HG03039 (cell line): ENCODE measurements at regions not wholly inside any gene's neighbourhood (a gene's known extent, or its start where the extent isn't known, plus 50 kb on each side); places are given as distances from the start of the nearest gene placed in this dataset.

ENCODE experiments used
- ATAC-seq: cut with Tn5 transposase; IDR thresholded peaks from one replicate; pipeline ENCODE4 v1.9.1; 2021; ENCODE audit warnings: mild to moderate bottlenecking, moderate library complexity; ENCODE audit not compliant: unreplicated experiment

DNA sequence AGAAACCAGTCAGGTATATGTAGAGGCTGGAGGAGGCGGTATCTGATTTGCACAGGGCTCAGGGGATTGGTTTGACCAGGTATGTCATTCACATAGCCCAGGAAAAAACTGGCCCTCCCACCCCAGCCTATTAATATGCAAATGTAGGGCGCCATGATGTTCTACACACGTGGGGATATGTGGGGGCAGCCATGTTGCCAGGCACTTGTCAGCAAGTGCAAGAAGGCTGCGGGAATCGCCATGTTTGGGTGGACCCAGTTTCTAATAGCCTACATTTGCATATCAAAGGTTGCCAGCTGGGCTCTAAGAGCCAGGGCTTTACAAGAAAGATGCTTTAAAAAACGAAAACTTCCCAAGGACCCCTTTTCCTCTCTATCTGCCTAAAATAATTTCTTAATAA lies 335.1 kb downstream of the SMARCA1 start:
- no peak for ATAC-seq

DNA sequence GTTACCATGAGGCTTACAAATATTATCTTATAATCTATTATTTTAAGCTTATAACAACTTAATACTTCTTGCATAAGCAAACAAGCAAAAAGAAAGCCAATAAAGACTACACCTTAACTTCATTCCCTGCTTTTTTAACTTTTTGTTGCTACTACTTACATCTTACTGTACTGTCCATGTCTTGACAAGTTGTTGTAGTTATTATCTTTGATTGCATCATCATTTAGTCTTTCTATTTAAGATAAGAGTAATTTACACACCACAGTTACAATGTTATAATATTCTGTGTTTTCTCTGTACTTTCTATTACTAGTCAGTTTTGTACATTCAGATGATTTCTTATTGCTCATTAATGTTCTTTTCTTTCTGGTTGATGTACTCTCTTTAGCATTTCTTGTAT lies 346.6 kb downstream of the SMARCA1 start:
- no peak for ATAC-seq

DNA sequence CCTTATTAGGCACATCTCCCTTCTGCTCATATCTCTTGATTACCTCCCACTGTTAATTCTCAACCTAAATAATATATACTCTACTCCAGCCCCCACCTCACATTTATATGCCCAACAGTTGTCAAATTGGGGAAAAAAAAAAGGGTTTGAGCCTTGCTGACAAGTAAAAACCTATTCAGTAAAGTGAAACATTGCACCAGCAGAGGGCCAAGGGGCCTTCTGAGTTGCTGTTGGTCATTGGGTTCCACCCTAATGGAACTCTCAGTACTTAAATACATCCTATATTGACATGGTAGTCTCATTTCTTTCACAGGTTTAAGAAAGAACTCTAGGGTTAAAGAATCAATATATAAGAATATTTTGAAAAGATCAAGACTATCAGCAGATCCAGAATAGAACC lies 362.2 kb downstream of the SMARCA1 start:
- no peak for ATAC-seq

DNA sequence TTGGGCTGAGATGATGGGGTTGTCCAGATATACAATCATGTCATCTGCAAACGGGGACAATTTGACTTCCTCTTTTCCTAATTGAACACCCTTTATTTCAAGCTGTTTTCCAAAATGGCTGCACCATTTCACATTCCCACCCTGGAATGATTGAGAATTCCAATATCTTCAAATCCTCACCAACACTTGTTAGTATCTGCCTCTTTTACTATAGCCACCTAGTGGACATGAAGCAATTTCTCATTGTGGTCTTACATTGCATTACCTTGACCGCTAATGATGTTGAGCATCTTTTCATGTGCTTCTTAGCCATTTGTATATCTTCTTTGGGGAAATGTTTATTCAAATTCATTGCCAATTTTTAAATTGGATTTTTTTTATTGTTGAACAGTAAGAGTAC lies 364.8 kb downstream of the SMARCA1 start:
- no peak for ATAC-seq

DNA sequence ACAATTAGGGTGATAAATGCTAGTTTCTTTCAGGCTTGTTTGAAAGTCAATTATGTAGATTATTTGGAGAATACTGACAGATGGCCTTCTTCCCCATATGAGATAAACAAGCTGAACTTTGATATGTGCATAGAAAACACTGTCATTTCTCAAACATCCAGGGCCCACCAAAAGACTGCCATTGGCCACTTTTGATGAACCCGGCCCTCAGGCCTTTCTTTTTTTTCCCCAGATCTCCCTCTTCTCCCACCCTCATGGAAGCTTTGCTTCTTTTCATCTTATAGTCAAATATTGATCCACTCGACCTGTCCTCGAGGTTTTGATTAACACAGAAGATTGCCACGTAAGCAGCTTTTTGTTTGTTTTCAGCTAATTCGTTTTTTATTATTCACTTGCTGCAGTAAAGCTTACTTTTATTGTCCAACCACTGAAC lies 377.4 kb downstream of the SMARCA1 start:
- ATAC-seq: no peak

DNA sequence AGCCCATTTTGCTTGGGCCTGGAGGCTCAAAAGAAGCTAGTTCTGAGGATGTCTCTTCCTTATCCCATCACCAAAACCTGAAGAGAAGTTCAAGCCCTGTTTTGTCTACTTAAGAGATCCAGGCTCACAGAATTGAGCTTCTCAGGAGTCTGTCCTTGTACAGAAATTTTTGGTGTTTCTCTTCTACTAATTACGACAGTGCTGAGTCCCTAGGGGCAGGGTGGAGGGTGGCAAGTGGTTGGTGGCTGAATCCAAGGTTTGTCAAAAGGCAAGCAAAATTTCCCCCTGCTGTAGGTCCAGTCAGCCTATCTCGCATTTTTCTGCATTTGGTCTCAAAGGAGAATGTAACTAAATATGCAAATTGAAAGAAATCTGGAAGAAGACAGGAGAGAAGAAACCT lies 377.9 kb downstream of the SMARCA1 start:
- ATAC-seq: no peak

DNA sequence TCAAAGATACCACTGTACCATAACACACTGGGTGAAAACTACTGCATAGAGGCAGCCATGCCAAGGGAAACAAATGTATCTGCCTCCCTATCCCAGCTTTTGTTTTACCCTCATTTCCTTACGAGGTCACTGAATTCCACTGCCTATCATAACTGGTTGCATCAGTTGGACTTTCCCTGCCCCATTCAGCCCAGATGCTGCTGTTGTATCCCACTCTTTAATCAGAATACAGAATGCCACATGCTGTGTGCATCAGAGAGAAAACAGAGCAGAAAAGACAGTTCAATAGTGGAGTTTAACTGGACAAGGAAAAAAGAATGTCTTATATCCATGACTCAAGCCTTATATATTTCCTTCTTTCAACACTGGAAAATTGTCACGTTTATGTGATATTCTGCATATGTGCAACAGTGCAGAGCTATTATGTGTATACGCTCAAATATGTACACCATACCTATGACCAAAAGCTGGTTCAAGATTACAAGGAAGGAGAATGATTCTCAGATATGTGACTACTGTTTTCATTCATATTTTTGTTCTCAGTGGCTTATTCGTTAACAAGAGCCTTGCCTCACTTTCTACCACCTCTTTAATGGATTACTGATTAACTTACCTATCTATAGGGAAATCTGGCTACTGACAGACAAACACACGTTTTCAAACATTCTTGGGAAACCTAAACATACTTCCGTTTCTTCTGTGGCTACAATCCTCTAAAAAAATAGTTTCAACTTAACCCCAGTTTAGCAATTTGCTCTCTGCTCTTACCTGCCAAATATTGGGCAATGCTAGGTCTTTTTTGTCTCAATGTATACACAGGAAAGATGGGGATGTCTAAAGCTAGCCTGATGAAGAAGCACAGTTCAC lies 378.9 kb downstream of the SMARCA1 start:
- no peak for ATAC-seq

DNA sequence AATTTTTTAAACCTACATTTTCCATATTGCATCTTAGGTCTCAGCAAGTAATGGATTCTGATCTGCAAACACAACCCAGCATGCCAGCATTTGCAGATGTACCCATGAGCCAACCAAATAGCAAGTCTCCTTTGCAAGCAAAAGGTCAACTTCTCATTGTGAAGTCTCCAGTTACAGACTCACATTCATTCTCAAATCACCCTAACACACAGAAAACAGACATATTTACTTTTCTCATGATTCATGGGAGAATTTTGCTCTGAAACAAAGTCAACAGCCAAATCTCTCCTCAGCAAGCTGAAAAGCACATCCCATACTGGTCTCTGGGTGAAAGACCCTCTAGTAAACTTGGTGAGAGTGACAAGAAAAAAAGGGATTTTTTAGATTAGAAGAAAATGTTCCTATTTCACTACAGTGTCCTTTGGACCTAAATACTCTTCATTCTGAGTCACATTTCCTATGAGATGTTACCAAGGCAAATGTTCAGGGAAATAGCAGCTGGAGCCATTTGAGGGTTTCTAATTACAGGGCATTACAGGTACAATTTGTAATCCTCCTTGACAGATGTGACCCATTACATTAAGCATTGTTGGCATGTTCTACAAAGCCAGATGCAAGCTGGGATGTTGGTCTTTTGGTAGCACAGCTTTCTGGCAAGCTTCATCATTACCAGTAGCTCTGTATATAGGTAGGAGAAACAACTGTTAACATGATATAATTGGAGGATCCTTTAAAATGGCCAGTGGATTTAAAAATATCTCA lies 383.3 kb downstream of the SMARCA1 start:
- ATAC-seq: no peak

DNA sequence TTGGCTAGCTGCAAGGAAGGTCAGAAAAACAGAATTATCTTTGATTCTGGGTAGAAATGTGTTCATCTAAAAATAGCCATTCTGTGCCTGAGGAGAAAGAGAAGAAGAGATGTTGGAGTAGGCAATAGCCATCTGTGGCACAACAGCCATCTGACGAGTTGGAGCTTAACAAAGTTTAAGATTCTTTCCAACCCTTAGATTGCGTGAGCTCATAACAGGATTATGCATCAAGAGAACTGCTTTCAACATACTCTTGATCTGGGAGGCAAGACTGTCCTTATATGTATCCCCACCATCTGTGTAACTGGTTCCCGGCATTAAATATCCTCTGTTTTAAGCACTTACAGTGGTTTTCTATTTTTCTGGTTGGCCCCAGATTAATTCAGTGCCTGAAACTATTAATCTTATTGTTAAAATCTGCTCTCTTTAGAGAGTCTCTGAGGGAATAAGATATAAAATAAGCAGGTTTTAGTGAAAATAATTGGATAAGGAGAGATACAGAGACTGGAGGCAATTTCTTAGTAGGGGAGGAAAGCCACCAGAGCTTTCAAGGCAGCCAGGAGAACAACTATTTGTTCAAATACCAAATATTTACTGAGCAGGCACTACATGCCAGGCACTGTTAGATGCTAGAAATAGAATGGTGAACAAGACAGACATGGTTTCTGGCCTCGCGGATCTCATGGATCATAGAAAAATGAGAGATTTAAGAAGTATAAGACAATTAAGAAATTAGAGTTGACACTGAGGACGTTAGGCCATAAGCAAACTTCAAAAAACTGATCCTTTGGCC lies 398.0 kb downstream of the SMARCA1 start:
- no peak for ATAC-seq

DNA sequence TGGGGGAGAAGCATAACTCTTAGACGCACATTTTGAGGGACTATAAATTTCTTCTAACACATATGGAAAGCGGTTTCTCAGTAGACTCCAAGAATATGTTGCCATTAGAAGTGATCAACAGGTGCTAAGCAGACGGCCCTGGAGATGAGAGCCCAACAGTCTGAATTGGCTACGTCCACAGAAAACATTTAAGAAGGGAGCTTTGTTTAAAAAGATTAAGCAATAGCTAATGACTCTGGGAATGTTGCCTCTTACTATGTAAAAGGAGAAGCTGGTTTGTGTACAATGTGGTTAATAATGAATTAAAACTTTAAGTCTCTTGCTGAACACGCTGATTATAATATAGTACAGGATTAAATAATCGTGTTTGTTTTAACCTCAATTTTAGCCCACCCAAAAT lies 399.5 kb downstream of the SMARCA1 start:
- ATAC-seq: no peak

DNA sequence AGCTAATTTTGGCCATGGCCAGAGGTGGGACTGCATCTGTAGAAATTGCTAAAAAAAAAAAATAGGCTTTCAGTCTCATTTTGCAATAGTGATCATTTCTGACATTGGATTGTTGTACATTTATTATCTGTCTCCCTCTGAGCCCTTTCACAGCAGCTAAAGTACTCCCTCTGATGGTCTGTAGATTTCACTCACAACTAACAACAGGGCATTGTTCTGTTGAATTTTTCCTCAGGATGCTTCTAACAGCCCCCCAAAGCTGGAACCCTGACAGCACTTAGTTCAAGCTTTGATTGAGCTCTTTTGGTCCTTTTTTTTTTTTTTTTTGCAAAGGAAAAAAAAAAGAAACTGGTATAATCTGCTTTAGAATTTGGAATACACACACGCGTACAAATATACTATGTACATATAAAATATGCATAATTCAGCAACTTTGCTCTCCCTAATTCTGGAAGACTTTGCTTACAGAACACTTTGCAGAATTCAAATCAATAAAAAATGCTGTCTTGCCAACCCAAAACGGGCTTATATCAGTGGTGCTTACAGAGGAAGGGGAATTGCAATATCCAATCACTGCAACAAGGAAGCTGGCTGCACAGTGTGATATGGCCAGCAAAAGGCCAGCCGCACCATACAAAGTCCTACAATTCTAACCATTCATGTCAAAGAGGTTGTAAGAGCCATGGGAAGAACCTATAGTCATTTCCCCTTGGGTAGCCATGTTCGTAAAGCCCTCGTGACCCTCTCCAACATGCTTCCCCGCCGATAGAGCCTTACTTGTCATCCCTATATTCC lies 406.4 kb downstream of the SMARCA1 start:
- no peak for ATAC-seq

DNA sequence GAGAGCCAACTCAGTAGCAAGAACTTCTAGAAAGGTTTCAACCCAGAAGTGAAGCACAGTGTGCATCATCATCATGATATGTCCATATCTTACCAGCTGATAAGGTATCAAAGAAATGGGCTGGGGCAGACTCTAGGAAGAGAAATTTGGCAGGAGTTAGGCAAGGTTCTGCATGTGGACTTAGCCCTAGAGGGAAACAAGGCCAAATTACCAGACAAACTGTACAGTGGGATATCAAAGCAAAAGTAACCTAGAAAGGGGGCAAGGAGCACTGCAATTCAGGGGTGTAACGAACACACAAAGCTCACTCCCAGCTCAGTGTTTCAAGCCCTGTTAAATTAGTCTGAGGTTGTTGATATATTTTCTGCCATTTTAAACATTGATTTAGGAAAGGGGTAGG lies 407.4 kb downstream of the SMARCA1 start:
- no peak for ATAC-seq

DNA sequence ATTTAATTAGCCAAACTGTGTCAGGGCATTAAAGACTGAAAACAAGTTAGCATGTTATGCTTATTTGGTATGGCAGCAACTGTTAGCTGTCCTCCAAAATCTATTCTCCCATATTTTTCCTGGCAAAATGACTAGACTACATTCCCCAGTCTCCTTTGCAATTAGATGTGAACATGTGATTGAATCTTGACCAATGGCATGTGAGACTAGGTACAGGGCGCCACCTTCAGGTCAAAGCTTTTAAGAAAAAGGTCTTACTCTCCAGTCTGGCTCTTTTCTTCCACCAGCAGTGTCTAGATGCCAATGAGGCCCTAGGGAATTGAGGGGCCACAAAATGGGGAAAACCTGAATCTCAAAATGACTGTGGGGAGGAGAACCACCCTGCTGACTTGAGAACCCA lies 408.2 kb downstream of the SMARCA1 start:
- peak; percentile 67 for ATAC-seq

DNA sequence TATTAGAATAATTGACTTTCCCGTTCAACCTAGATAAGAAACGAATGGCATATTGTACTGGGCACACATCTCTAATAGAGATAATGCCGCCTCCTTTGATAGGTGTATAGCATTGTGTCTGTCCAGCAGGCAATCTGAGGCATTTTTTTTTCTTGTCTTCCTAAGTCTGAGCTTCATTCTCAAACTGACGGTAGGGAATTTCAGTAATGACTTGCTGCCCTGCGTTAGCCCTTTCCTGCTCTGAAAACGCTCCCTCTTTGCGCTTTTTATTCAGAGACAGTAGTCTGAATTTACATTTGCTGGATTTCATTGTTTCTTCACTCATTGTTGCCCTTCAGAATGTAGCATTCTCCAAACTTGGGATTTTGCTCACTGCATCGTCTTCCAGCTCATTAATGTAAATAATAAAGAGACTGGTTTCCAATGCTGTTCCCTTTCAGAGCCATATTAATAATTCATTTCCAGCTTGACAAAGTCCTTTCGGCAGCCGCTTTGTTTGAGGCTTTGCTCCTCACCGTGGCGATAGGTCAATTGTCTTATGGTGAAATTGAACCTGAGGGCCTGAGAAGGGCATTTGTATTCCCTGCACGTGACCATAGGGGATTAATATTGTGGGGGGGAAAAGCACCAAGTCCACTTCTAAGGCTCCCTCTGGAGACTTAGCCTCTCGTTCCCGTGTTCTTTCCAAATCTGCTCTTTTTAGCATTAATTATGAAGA lies 412.1 kb downstream of the SMARCA1 start:
- ATAC-seq: no peak

DNA sequence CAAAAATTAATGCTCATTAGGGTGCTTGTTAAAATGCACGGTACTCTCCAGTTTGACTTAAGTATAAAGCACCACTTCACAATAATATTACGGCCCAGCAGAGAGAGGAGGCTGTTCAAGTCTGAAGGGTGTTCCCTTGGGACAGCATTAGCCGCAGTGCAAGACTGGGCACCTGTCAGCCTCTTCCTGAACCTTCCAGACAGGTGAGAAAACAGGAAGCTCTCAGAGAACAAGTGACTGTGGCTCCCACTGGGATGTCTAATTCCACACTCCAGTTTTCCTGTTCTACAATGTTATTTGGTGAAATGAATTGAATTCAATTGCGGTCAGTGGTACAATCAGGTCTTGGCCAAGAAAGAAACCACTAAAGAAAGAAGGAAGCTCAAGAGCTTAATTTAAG lies 414.4 kb downstream of the SMARCA1 start:
- ATAC-seq: no peak

DNA sequence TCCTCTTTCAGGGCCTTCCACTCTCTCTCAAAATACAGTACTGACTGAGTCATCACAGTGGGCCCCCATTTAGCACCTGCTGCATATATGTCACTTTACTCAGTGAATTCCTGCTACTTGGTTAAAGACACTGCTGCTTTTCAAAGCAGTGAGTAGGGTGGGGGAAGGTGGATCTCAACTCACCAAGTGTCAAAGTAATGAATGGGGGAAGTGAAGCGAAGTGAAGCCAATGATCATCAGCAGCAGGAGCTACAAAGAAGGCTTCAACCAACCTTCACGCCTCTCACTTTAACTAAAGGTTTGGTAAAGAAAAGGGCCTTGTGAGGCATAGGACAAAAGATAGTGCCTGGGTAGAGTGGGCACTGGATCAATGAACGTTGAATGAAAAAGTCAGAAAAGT lies 424.1 kb downstream of the SMARCA1 start:
- ATAC-seq: no peak

DNA sequence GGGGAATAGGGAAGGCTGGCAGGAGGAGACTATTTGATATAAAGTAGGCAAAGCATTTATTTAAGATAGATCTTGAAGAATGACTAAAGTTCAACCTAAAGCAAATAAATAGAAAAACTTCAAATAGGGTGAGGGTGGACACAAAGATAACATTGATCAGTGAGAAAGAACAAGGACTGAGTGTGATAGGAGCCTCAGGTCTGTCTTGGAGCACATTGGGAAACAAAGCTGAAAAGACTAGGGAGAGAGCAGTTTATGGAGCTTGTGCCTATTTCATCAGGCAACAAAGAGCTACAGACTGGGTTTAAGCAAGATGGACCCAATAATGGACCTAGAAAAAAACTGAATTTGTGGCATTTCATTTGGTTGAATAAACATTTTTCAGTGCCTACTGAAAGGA lies 425.6 kb downstream of the SMARCA1 start:
- no peak for ATAC-seq

DNA sequence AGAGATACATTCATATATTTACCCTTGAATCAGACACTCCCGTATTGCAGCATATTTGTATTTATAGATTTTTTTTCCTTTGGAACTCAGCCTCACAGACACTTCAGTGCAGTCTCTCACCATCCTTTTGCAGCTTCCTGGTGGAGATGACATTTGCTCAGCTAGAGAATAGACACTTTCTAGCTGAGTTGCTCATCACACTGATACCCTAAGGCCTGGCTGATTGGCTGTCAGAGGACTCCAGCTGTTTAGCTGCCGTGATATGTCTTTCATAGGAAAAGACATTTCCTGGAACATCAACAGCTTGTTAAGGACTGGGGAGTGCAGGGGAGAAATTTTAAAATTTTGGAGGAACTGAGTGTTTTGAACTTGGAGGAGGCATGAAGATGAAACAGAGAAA lies 429.6 kb downstream of the SMARCA1 start:
- ATAC-seq: no peak

DNA sequence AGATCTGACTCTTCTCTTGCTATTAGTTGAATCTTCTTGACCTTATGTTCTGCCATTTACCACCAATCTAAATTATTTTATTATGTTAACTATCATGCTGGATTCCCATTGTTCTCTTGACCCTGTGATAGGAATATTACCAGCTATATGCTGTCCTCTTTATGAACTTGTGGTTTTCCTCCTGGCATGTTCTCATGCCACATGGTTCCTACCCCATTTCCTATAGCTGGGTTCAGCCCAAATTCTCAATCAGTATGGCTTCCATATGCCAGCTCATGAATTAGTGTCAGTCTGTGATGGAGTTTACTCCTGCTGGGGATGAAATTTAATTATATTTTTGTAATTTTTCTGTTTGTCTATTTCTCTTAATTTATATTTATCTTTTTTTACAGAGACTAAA lies 430.5 kb downstream of the SMARCA1 start:
- no peak for ATAC-seq

DNA sequence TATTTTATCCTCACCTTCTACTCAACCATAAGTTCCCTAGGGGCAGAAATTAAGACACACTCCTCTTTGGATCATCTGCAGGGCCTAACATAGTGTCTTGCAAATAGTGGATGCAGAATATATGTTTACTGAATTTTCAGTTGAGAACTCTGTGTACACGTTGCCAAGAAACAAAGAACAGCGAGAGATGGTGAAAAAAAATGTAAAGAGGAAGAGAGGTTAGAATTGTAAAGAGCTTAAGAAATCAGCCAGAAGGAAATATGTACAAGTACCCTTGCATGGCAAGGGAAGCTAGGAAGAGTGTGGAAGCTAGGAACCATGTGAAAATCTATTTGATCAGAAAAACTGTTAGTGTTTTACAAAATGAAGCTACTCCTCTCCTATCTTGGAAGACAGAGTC lies 431.0 kb downstream of the SMARCA1 start:
- ATAC-seq: no peak
